ENCODE measurements at regions not wholly inside any gene's neighbourhood (a gene's known extent, or its start where the extent isn't known, plus 50 kb on each side); places are given as distances from the start of the nearest gene placed in this dataset.

- TF ChIP-seq SIN3B (IDR thresholded peaks at IDR 0.05; ENCODE audit: low read length) (no peak), CBX2 (IDR thresholded peaks at IDR 0.05; ENCODE audit: low read depth, low read length) (no peak), CBX2 (CRISPR knock-in tag; IDR thresholded peaks at IDR 0.05; ENCODE audit: low read depth) (no peak), ZNF280D (CRISPR knock-in tag; IDR thresholded peaks at IDR 0.05) (no peak)
These were observed 910.2 kb downstream of the TAF11L14 start for GRCh38 chr5:18544421-18544820.

All from HepG2 (cell line).